GM18511 (cell line): ENCODE measurements at regions not wholly inside any gene's neighbourhood (a gene's known extent, or its start where the extent isn't known, plus 50 kb on each side); places are given as distances from the start of the nearest gene placed in this dataset.
A peak's percentile ranks its signal among the peaks of the same experiment; 100 is the strongest.
"Not testable (repeated sequence)": the region's sequence is repeated elsewhere in the genome, so short reads cannot be mapped to it uniquely, and the experiment has no call there.

Experiments used
- ATAC-seq: cut with Tn5 transposase; IDR thresholded peaks from one replicate; pipeline ENCODE4 v1.9.1; 2021; ENCODE audit warnings: mild to moderate bottlenecking, moderate library complexity; ENCODE audit not compliant: unreplicated experiment

DNA sequence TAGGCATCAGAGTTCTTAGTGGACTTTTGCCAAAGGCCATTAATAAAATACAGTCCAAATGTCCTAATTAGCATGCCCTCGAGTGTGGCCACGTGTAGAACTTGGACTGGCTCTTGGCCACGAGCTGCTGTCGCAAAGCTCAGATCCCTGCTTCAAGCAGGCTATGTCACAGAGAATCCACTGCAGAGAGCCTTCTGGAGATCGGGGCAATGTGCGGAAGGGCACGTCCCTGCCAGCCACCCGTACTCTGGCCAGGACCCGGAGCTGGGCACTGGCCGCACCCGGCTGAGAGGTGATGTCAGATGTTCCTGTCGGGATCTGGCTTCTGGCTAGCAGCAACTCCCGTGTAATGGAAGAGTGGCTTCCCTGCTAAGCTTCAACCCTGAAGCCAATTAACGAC lies 432.7 kb upstream of the ID2 start:
- no peak for ATAC-seq

DNA sequence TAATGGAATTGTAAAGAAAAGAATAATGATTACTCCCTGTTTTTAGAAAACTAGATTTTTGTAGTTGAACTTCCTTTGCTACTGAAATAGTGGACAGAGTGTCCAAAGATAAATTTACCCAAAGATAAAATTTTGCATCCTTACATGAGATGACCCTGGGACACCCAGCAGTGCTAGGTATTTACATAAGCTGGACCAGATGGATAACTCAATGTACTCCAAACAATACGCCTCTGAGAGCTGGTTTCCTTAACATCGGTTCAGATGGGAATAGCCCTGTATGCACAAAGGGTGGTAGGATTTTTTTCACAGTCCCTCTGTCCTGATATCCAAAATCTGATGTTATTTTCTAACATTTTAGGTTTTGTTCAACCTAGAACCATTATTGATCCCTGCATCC lies 432.1 kb upstream of the ID2 start:
- no peak for ATAC-seq

DNA sequence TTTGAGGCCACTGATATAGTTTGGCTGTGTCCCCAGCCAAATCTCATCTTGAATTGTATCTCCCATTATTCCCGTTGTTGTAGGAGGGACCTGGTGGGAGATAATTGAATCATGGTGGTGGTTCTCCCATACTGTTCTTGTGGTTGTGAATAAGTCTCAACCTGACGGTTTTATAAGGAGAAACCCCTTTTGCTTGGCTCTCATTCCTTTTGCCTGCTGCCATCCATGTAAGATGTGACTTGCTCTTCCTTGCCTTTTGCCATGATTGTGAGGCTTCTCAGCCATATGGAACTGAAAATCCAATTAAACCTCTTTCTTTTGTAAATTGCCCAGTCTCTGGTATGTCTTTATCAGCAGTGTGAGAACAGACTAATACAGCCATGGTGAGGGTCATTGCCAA lies 431.6 kb upstream of the ID2 start:
- ATAC-seq, result not testable (repeated sequence)

DNA sequence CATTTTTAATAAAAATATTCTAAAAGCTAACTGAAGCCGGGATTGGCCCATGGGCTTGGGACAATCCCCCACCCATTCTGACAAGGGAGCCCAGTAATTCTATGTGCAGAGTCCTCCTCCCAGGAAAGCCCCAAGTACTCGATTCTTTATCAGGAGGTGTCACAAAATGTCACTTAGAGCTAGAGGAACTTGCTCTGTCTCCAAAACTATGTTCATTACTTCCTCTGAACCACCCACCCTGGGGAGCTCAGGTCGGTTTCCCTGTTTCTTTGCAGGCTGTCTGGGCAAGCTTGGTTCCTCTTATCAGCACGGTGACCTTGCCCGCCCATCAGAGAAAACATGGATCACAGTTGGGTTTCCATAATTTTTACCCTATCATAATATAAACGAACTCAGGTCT lies 430.6 kb upstream of the ID2 start:
- ATAC-seq, result no peak

DNA sequence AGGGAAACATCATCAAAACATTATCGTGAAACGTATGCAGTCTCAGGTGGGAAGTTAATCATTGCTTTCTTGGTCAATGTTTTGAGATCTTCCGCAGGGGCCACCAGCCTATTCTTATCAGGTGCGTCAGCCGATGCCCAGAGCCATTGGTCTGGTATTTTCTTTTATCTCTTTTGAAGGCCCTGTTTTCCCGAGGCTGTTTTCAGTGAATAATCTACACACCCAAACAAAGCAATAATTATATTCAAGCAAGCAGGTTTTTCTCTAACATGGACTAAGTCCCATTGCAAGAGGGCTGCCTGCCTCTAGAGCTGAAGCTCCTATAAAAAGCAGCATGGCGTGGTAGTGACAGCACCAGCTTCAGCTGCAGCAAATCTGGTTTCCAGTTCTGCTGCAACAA lies 430.0 kb upstream of the ID2 start:
- no peak for ATAC-seq

DNA sequence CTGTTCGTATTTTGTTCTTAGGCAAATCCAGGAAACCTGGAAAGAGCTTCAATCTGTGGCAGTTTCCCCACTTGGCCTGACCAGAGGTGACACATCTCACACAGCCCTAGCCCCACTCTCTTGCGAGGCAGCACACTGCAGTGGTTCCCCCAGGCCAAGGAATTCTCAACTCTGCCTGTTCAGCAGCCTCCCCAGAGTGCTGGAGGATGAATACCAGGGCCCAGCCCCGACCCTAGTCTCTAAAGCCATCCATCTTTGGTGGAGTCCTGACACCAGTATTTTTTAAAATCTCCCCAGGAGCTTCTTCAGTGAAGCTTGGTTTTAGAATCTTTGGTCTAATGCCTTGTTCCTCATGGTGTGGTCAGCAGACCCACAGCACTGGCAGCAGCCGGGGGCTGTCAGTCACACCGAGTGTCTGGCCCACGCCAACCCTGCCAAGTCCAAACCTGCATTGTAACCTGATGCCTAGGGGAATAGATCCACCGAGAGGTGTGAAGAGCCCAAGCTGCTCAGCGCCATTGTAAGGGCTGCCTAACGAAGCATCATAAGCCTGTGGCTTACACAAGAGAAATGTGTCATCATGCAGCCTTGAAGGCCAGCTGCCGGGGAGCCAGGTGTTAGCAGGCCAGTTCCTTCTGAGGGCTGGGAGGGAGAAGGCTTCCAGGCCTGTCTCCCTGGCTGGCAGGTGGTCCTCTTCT lies 428.7 kb upstream of the ID2 start:
- peak; percentile 97 for ATAC-seq

DNA sequence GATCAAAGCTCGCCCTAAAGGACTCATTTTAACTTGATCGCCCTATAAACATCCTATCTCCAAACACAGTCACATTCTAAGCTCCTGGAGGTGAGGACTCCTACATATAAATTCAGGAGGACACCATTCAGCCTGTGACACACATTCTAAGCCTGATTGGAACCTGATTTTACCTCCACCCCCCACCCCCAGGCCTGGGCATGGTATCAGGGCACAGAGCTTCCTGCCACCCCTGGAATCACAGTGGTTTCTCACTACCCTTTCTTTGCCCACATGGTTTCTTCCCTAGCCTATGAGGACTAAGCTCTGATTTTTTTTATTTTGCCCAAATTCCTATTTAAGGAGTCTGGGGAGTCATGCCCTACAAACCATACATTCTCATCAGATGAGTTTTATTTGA lies 428.1 kb upstream of the ID2 start:
- ATAC-seq, result no peak

DNA sequence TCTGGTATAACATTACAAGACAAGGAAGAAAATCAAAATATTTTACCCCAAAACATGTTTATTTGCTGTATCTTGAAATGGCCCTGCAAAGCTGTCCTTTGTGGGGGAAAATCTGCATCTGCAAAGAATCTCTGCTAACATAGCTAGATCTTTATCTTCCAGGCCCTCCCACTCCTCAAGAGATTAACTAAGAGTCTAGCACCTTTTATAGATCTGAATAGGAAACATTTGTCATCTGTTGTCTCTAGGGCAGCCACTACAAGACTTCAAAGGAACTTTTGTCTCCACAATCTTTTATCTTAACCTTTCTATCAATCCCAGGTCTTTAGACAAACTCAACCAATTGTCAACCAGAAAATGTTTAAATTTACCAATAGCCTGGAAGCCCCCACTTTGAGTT lies 427.6 kb upstream of the ID2 start:
- not testable (repeated sequence) for ATAC-seq

DNA sequence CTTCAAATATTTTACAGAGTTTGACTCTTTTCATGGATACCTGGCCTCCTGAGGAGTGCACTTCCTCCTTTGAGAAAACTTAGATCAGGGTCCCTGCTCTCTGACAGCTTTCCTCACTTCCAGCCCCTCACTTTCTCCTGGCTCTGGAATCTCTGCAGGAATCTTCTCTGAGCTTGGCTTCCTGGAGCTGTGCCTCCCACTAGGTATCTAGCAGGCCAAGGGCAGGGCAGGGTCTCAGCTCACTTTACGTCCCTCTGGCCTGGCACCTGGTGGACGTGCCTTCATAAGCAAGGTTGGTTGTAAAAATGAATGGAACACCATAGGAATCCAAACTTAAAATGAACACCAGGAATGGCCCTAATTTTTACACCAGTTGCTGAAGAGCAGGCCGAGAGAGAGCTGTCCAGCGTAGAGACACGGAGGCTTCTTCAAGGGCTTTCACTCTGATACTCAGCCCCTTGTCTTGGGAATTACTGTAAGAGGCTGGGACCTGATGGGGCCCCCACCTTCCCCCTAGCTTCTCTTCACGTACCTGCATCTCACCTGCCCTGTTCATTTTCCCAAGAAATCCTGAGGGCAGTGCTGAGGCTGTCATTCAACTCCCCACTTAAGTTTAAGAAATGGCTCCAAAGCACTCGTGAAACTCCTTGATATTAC lies 426.9 kb upstream of the ID2 start:
- no peak for ATAC-seq

DNA sequence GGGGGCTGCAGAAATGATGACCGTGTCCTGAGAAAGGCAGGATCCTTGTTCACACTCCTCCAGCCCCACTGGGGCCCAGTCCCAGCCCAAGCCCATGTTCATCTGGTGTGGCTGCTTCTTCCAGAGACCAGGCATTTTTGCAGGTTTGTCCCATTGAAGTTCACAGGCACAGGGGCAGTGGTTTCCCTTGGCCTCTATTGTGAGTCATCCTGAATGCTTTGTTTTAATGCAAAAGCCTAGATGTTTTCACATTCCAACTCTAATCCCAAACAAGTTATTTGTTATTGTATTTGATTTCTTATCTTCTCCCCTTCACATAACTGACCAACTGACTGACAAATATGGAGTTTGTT lies 426.4 kb upstream of the ID2 start:
- ATAC-seq, result no peak

DNA sequence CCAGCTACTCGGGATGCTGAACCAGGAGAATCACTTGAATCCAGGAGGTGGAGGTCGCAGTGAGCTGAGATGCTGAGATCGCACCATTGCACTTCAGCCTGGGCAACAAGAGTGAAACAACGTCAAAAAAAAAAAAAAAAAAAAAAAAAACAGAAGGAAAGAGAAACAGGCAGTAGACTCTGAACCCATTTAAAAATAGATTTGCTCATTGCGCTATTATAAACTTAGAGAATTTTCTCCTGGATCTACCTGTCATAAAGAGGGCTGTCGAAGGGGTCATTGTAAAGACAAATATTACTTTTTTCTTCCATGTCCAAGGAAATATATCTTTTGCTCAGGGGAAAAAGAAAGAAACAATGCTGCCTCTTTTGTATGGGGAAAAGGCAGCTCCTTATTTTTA lies 425.0 kb upstream of the ID2 start:
- no peak for ATAC-seq

DNA sequence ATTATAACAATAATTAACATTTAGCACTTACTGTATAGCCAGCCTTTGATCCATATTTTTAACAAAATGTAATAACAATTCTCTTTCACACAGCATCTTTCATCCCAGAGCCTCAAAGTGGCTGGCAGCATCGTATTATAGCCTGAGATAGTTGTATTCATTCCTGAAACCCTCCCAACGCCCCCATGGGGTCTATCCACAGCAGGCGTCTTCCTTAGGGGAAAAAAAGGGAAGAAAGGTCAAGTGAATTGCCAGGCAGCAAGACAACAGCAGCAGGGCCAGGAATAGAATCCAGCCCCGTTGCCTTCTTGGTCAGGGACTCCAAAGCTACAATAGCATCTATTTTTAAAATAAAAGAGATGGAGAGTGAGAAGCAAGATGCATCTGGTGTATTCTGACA lies 424.4 kb upstream of the ID2 start:
- no peak for ATAC-seq

DNA sequence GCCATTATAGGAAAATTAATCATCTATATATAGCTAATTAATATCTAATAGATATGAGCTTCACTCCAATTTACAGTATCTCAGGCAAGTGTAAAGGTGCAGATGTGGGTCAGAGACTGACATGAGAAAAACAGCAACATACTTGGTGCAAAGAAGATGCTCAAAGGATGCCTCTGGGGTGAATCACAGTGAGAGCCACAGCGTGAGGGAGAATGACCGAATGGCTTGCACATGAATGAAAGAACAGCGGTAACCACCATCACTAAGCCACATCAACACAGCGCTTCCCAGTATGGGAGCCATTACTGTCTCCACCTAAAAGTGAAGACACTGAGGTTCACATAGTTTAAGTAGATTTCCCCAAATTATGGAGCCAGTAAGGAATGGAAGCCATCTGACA lies 423.4 kb upstream of the ID2 start:
- no peak for ATAC-seq

DNA sequence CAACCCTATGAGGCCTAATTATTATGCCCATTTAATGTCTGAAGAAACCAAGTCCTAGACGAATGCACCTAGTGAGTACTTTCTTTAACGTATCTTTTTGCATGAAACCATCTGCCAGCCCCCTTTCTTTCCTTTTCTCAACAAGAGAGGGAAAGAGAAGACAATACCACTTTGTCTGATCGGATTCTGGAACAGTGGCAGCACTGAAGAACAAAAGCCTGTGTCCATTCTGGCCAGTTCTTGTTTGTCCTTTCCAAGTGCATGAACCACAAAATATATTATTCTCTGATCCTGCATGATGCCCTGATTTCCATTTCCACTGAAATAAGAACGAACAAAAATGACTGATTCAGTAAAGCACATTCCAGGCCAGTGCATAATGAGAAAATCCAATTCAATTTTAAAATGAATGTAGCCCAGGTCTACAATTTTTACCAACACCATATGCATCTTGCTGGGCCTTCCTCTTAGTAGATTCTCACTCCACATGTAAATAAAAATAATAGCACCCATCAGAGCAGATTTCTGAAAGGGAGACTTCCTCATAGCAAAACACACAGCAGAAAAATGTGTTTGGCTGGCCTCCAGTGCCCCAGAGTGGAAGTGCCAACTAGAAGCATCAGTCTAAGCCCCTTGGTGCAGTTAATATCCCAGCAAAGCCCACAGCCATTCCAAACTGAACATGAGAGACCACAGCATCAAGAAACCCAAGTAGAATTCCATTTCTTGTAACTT lies 422.6 kb upstream of the ID2 start:
- no peak for ATAC-seq

DNA sequence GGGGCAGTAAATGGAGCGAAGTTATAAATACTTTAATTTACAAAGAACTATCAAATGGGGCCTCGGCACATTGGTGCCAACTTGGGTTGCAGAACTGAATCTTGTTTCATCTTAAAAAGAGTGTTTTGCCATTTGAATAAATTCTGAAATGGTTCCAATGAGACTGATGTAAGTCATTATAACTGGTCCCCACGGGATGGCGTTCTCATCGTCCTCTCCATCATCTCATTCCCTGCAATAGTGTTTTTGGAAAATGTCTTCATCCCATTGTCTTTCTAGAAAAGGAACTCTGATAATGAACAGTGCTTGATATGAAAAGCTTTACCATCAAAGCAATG lies 422.0 kb upstream of the ID2 start:
- ATAC-seq, result no peak

DNA sequence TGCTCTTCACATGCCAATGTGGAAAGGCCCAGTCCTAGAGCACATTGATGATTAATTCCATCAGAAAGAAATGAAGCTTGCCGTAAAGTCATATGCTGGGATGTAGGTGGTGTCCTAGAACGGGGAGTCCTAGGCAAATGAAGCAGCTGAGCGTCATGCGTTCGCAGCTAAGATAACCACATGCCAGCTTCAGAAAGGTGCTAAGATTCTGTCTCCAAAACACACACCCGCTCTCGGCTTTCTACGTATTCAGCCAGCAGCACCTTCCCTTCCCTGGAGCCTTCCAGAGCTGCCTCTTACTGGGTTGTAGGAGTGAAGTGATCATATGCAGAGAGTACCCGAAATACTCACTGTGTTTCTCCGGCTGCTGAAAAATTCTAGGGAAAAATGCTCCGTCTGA lies 421.6 kb upstream of the ID2 start:
- no peak for ATAC-seq

DNA sequence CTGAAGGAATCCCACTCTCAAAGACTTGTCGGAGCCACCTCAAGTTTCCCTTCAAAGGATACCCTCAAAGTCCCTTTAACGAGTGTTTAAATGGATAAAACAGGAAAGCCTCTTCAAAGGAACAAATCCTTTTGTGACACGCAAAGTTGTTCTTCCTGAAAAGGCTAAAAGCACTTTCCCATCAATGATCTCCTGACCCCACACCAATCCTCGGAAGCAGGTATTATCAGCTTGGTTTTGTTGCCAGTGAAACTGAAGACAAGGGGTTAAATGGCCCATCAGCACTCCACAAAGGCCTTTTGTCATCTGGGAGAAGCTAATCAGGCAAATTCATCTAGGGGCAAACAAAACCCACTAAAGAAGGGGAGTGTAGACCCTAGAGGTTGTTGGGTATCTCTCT lies 418.0 kb upstream of the ID2 start:
- ATAC-seq, result no peak

DNA sequence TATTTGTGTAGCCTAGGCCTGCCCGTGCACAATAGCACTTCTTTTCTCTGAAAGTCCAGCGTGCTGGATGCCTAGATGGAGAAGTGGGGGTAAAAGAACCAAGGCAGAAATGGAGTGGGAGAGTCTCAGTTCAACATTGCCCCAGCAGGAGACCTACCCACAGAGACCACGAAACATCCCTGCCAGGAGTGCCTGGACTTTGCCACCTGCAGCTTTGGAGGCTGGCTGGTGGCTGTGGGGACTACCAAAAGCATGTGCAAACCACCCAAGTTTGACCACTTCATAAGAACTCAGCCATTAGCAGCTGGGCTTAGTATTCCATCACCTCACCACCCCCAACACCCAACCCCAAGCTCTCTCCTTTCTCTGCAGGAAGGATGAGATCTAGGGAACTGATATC lies 416.9 kb upstream of the ID2 start:
- no peak for ATAC-seq

DNA sequence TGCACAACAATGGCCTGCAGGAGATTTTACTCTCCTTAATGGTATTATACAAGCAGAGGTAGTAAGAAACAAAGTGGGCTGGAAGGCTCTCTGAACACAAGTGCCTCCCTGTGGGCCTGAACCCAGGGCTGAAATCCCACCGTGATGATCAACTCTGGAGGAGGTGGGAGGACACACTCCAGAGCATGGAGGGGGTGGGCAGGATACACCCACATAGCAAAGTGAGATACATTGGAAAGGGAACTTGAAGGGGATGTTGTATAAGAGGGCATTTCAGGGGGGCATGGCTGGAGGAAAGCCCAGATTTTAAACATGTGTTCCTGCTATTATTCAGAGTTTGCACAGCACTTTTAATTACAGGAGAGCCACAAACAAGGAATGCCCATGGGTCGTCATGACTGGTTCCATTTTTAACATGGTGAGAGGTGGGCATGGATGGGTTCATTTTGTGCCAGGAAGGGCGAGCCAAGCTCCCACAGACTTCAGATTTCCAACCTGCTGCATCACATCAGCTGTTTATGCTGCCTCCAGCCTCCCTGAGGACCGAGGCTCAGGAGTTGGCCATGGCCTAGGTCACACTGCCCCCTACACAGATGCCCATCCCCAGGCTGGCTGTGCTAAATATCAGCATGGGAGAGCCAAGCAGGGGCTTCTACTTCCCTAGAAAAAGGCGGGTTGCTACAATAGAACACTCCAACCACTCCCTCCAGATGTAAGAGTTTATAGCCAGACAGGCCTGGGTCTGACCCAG lies 416.2 kb upstream of the ID2 start:
- ATAC-seq, result no peak

DNA sequence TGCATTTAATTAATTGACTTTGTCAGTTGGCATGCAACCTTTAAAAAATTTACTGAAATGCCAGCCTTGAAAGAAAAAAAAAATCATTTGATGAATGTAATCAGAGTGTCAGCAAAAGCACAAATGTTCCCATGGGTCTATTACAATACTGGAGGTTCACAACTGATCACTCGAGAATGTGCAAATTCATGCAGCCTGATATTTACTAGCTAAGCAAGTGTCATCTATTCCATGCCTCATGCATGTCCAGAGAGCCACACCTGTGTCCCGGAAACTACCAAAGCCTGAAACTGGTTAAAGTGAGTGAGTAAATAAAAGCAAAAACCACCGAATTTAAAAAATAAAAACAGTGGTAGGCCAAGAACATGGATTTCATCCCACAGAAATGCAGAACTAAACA lies 415.3 kb upstream of the ID2 start:
- no peak for ATAC-seq

DNA sequence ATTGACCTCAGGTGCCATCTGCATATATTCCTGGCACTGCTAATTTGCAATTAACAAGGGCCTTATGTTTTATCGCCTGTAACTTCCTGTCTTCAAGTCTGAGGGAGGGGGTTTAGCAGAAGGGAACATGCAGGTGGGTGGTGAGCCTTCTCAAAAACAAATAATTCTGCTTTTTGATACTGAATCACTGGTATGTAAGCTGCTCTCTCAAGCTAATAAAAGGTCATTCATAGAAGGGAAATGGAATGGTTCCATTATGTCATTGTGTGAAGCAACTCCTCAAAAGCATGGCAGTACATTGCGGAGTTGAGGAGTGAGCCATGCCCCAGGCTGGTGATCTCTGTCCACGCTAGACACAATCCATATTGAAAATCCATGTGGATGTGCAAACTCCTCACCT lies 414.8 kb upstream of the ID2 start:
- ATAC-seq, result no peak

DNA sequence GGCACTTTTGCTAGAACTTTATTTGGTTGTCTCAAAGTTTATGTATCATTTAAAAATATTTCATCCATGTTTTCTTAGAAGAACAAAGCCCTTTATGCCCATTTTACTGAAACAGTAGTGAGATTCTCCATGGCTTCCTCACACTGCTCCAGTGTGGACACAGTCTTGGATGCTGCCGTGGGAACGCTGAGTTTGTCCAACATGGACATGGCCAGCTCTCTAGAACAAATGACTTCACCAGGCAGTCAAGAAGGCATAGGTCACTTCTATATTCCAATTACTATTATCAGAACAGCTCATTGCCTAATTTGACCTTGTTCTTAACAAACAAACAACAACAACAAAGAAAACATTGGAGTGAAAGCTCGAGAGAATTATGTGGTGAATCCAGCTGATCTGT lies 414.1 kb upstream of the ID2 start:
- no peak for ATAC-seq
